Activated naive CD4-positive, alpha-beta T cell treated with anti-CD3 and anti-CD28 coated beads, Interleukin-2, amount 50 U/mL, for 24 hours (primary cell): ENCODE measurements at regions not wholly inside any gene's neighbourhood (a gene's known extent, or its start where the extent isn't known, plus 50 kb on each side); places are given as distances from the start of the nearest gene placed in this dataset.

ENCODE experiments used
- H3K27ac Mint-ChIP-seq: one replicate; pipeline ENCODE4 v1.8.0; 2021; ENCODE audit warnings: mild to moderate bottlenecking, mixed read lengths
- H3K27me3 Mint-ChIP-seq: one replicate; pipeline ENCODE4 v1.8.0; 2021; ENCODE audit warnings: mixed read lengths
- H3K36me3 Mint-ChIP-seq: one replicate; pipeline ENCODE4 v1.8.0; 2021; ENCODE audit warnings: mixed read lengths
- H3K4me1 Mint-ChIP-seq: one replicate; pipeline ENCODE4 v1.8.0; 2021; ENCODE audit warnings: mixed read lengths
- H3K4me3 Mint-ChIP-seq: one replicate; pipeline ENCODE4 v1.8.0; 2021; ENCODE audit warnings: mild to moderate bottlenecking, mixed read lengths
- H3K9me3 Mint-ChIP-seq: one replicate; pipeline ENCODE4 v1.8.0; 2021; ENCODE audit warnings: mixed read lengths

DNA sequence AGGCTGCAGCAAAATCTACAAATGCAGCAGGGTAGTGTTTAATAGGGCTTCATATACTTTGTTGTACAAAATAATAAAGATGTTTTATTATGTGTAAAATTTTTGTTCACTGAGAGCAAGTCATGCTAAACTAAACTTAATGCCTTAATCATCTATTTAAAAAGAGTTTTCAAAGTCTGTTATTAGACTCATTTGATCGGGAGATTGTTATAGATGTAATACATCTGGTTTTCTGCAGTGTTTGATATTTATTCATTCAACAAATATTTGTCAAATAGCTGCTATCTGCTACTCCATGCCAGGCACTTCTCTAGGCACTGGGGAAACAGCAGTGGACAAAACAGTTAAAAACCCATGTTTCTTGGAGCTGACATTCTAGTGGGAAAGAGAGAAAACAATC is 233.6 kb downstream of the FMR1NB start:
- H3K4me1 Mint-ChIP-seq, result no peaks in the 10 kb centered on the region

DNA sequence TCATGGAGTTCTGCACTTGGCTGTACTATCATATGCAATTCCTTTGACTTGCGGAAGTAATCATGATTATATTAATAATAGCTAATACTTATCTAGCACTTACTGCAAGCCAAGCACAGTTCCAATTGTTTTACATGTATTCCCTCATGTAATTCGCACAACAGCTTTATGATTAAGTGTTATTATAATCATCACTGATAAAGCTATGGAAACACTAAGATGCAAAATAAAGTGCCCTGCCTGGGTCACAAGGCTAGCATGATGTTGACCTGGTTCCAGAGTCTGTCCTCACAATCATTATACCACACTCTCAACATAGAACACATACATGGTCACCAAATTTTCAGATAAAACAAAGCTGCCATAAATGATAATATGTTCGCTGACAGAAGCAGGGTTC is 234.6 kb downstream of the FMR1NB start:
- Mint-ChIP-seq H3K27me3 (no peaks in the 10 kb centered on the region), H3K4me1 (no peaks in the 10 kb centered on the region), H3K27ac (no peak overlapping the region), H3K9me3 (no peaks in the 10 kb centered on the region), H3K36me3 (no peaks in the 10 kb centered on the region), H3K4me3 (no peak overlapping the region)

More for the DNA sequence above, 233.6 kb downstream of the FMR1NB start:
- Mint-ChIP-seq H3K9me3 (no peaks in the 10 kb centered on the region), H3K36me3 (no peaks in the 10 kb centered on the region), H3K27me3 (no peaks in the 10 kb centered on the region), H3K27ac (no peak overlapping the region), H3K4me3 (no peak overlapping the region)

GRCh38 chrX:148223361-148223760 is 242.2 kb downstream of the FMR1NB start:
- Mint-ChIP-seq H3K27me3 (no peaks in the 10 kb centered on the region), H3K4me1 (peaks cover 9% of the 10 kb centered on the region), H3K27ac (no peak overlapping the region), H3K9me3 (no peaks in the 10 kb centered on the region), H3K4me3 (no peak overlapping the region), H3K36me3 (no peaks in the 10 kb centered on the region)

GRCh38 chrX:148228521-148228920 is 247.4 kb downstream of the FMR1NB start:
- H3K4me1 Mint-ChIP-seq, result peaks cover 3% of the 10 kb centered on the region
- peaks cover 1% of the 10 kb centered on the region for H3K36me3 Mint-ChIP-seq
- no peaks in the 10 kb centered on the region for H3K27me3 Mint-ChIP-seq
- no peaks in the 10 kb centered on the region for H3K9me3 Mint-ChIP-seq
- no peak overlapping the region for H3K27ac Mint-ChIP-seq
- no peak overlapping the region for H3K4me3 Mint-ChIP-seq

DNA sequence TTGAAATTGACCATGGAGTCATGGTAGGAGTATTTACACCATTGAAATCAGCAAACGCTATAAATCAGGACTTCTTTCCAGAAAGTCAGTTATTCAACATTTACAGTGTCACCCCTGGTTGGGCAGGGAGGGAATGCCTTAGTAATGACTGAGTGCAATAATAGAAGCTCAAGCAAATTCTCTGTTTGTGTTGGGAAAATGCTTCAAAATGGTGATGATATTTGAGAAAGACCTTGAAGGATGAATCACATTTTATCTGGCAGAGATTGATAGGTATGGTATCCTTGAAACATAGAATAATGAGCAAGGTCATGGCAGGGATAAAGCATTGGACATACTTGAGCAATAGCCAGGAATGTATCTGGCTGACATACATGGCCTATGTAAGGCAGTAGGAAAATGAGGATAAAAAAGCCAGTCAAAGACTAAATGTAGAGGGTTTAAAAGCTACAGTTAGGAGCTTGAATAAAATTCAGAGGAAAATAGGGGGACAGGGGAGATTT is 248.7 kb downstream of the FMR1NB start:
- H3K9me3 Mint-ChIP-seq, result no peaks in the 10 kb centered on the region
- H3K4me3 Mint-ChIP-seq, result no peak overlapping the region
- no peaks in the 10 kb centered on the region for H3K27me3 Mint-ChIP-seq
- peaks cover 1% of the 10 kb centered on the region for H3K36me3 Mint-ChIP-seq
- peak overlapping the region; percentile 63 for H3K27ac Mint-ChIP-seq
- H3K4me1 Mint-ChIP-seq, result no peaks in the 10 kb centered on the region

DNA sequence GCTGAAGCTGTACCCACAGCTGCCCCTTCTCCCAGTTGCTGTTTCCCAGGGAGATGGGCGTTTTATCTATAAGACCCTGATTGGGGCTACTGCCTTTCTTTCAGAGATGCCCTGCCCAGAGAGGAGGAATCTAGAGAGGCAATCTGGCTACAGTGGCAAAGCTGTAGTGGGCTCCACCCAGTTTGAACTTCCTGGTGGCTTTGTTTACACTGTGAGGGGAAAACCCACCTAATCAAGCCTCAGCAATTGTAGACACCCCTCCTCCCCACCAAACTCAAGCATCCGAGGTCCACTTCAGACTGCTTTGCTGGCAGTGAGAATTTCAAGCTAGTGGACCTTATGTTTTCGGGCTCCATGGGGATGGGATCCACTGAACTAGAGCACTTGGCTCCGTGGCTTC is 240.4 kb upstream of the AFF2 start:
- H3K9me3 Mint-ChIP-seq, result peaks cover 15% of the 10 kb centered on the region
- no peak overlapping the region for H3K4me3 Mint-ChIP-seq

GRCh38 chrX:148265829-148266228 is 234.6 kb upstream of the AFF2 start:
- H3K4me3 Mint-ChIP-seq, result peak overlapping the region; percentile 11
- H3K36me3 Mint-ChIP-seq, result peaks cover 12% of the 10 kb centered on the region
- no peaks in the 10 kb centered on the region for H3K27me3 Mint-ChIP-seq
- peak overlapping the region; percentile 84 for H3K27ac Mint-ChIP-seq
- H3K4me1 Mint-ChIP-seq, result peaks cover 35% of the 10 kb centered on the region
- H3K9me3 Mint-ChIP-seq, result peaks cover 15% of the 10 kb centered on the region

More for the DNA sequence above, 240.4 kb upstream of the AFF2 start:
- Mint-ChIP-seq H3K27ac (no peak overlapping the region), H3K27me3 (no peaks in the 10 kb centered on the region), H3K36me3 (peaks cover 19% of the 10 kb centered on the region), H3K4me1 (peaks cover 17% of the 10 kb centered on the region)

DNA sequence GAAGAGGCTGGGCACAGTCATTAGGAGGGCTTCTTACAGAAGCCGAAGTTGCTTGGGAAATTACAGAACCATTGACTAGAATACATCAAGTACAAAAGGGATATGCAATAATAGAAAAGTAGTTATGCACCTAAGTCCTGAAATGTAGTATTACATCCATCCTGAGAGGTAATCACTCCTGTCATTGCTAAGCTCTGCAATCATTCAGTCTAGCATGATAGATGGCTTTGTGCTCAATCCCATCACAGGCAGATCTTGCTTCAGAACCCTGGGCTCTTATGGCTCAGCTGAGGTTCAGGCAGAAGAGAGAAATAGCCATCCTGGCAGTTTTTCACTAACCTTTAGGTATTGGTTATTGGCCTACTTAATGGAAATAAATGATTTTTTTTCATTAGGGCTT is 231.7 kb upstream of the AFF2 start:
- Mint-ChIP-seq H3K4me1 (peaks cover 38% of the 10 kb centered on the region), H3K36me3 (peaks cover 3% of the 10 kb centered on the region), H3K27ac (no peak overlapping the region), H3K27me3 (no peaks in the 10 kb centered on the region), H3K4me3 (no peak overlapping the region), H3K9me3 (peaks cover 2% of the 10 kb centered on the region)

DNA sequence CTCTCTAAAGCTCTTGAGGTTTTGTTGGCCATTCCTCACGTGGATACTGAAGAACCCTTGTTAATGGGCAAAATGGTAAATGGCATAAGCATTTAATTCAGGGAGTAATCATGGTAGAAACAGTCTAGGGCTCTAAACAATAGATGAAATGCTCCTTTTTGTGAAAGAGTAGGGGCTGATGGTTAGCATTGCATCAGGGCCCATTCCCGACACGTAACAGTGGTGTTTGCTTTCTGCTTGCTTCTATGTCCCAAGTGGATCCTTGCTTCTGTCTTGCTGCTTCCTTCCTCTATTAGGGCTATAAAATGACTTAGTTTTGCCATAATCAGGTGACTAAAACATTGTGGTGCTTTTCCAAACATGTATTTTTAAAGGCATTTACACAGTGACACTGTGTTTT is 230.9 kb upstream of the AFF2 start:
- Mint-ChIP-seq H3K27me3 (no peaks in the 10 kb centered on the region), H3K27ac (no peak overlapping the region), H3K4me3 (no peak overlapping the region), H3K9me3 (no peaks in the 10 kb centered on the region), H3K4me1 (peaks cover 37% of the 10 kb centered on the region), H3K36me3 (peaks cover 2% of the 10 kb centered on the region)

DNA sequence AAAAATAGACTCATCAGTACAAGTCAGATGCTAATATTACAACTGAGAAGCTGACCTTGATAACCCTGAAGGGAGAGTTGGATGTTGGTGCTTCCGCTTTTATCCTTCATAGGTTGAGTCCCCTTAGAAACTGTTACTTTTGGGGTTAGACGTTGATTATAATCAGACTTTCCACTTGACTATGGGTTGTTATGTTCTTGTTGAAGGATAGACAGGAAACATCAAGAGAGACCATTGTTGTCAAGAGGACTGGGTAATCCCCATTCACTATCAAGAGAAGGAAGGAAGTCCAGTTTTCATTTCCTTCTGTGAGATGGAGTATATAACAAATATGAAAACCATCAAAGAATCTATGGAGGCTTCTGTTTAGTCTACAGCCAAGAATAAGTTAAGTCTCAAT is 229.9 kb upstream of the AFF2 start:
- no peak overlapping the region for H3K27ac Mint-ChIP-seq
- H3K4me1 Mint-ChIP-seq, result peaks cover 37% of the 10 kb centered on the region
- H3K36me3 Mint-ChIP-seq, result no peaks in the 10 kb centered on the region

DNA sequence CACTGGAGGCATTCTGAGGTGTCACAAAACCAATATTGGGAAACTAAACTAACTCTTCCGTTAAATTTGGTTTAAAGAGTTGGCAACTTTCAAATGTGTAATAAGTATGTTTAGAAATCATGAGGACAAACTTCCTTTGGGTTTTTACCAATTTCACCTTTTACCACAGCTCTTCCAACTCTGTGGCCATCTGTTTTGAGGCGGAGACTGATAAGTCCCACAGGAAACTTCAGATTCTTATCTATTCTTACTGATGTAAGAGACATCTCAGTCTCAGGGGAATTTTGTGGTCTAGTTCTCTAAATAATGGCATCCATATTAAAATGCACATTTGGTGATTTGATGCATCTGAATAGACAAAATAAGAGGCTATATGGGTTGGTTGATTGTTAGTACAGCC is 229.2 kb upstream of the AFF2 start:
- Mint-ChIP-seq H3K36me3 (no peaks in the 10 kb centered on the region), H3K4me1 (peaks cover 37% of the 10 kb centered on the region), H3K9me3 (no peaks in the 10 kb centered on the region), H3K27me3 (no peaks in the 10 kb centered on the region), H3K4me3 (no peak overlapping the region), H3K27ac (no peak overlapping the region)

More for the DNA sequence above, 229.9 kb upstream of the AFF2 start:
- H3K27me3 Mint-ChIP-seq, result no peaks in the 10 kb centered on the region
- H3K9me3 Mint-ChIP-seq, result no peaks in the 10 kb centered on the region
- no peak overlapping the region for H3K4me3 Mint-ChIP-seq

DNA sequence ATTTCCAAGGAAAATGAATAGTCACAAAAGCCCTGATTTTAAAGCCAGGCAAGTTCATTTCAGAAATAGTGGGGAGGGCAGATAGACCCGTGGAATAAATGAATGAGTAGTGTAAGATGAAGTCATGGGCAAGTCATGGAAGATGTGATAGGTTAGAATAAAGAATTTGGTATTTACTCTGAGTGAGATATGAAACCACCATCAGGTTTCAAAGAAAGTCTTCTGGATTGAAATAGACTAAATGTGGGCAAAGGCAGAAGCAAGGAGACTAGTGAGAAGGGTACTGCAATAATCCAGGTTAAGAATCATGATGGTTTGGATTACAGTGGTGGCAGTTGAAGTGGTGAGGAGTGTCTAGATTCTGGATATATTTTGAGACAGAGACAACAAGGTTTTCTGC is 218.5 kb upstream of the AFF2 start:
- peaks cover 4% of the 10 kb centered on the region for H3K36me3 Mint-ChIP-seq
- H3K27ac Mint-ChIP-seq, result peak overlapping the region; percentile 99

GRCh38 chrX:148282504-148282903 is 217.9 kb upstream of the AFF2 start:
- peak overlapping the region; percentile 99 for H3K27ac Mint-ChIP-seq
- peaks cover under 1% of the 10 kb centered on the region for H3K36me3 Mint-ChIP-seq
- no peaks in the 10 kb centered on the region for H3K9me3 Mint-ChIP-seq
- H3K4me1 Mint-ChIP-seq, result peaks cover 55% of the 10 kb centered on the region
- no peaks in the 10 kb centered on the region for H3K27me3 Mint-ChIP-seq
- H3K4me3 Mint-ChIP-seq, result peak overlapping the region; percentile 33

More for the DNA sequence above, 218.5 kb upstream of the AFF2 start:
- Mint-ChIP-seq H3K4me3 (peak overlapping the region; percentile 71), H3K27me3 (no peaks in the 10 kb centered on the region), H3K4me1 (peaks cover 60% of the 10 kb centered on the region), H3K9me3 (no peaks in the 10 kb centered on the region)

DNA sequence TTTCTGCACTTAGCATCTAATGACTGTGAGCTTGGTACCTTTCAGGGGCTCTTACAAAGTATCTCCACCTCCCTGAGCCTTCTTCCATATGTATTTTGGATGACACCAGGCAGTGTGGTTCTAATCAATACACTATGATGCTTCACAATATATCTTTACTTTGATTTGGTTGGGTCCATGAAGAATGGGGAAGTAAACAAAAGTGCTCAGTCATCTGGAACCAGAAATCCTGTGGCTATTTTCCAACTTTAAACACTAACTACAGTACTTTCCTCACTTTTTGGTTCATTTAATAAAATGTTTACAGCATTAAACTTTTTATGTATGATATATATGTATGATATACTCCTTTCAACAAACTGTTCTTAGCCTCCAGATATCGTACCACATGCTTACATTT is 216.4 kb upstream of the AFF2 start:
- H3K4me1 Mint-ChIP-seq, result peaks cover 52% of the 10 kb centered on the region
- no peaks in the 10 kb centered on the region for H3K27me3 Mint-ChIP-seq
- no peak overlapping the region for H3K4me3 Mint-ChIP-seq
- H3K27ac Mint-ChIP-seq, result peak overlapping the region; percentile 72
- no peaks in the 10 kb centered on the region for H3K36me3 Mint-ChIP-seq
- no peaks in the 10 kb centered on the region for H3K9me3 Mint-ChIP-seq

- H3K9me3 Mint-ChIP-seq, result no peaks in the 10 kb centered on the region
- H3K4me3 Mint-ChIP-seq, result no peak overlapping the region
- H3K27ac Mint-ChIP-seq, result no peak overlapping the region
- no peaks in the 10 kb centered on the region for H3K27me3 Mint-ChIP-seq
- no peaks in the 10 kb centered on the region for H3K36me3 Mint-ChIP-seq
- peaks cover 55% of the 10 kb centered on the region for H3K4me1 Mint-ChIP-seq
Measured at GRCh38 chrX:148284821-148285220, 215.6 kb upstream of the AFF2 start.

GRCh38 chrX:148288451-148288850 is 212.0 kb upstream of the AFF2 start:
- no peaks in the 10 kb centered on the region for H3K36me3 Mint-ChIP-seq
- no peak overlapping the region for H3K4me3 Mint-ChIP-seq
- no peaks in the 10 kb centered on the region for H3K9me3 Mint-ChIP-seq
- no peaks in the 10 kb centered on the region for H3K27me3 Mint-ChIP-seq
- H3K27ac Mint-ChIP-seq, result no peak overlapping the region
- H3K4me1 Mint-ChIP-seq, result peaks cover 32% of the 10 kb centered on the region

GRCh38 chrX:148290041-148290440 is 210.4 kb upstream of the AFF2 start:
- Mint-ChIP-seq H3K36me3 (no peaks in the 10 kb centered on the region), H3K27me3 (no peaks in the 10 kb centered on the region)

More at GRCh38 chrX:148290041-148290440, 210.4 kb upstream of the AFF2 start:
- Mint-ChIP-seq H3K9me3 (no peaks in the 10 kb centered on the region), H3K27ac (no peak overlapping the region), H3K4me1 (peaks cover 29% of the 10 kb centered on the region), H3K4me3 (no peak overlapping the region)
